B cell (primary cell): ENCODE measurements at regions not wholly inside any gene's neighbourhood (a gene's known extent, or its start where the extent isn't known, plus 50 kb on each side); places are given as distances from the start of the nearest gene placed in this dataset.

Source experiments
- CTCF ChIP-seq: fragments of 200-600 bp; IDR thresholded peaks from one replicate; pipeline ENCODE4 v1.8.0; 2022; ENCODE audit warnings: antibody characterized with exemption, mild to moderate bottlenecking
- EZH2 ChIP-seq: IDR thresholded peaks from 2 replicates; pipeline ENCODE4 v1.6.1; 2012; ENCODE audit warnings: borderline replicate concordance, low read depth, mild to moderate bottlenecking, moderate library complexity, low read length; ENCODE audit not compliant: insufficient read depth, poor library complexity, severe bottlenecking

DNA sequence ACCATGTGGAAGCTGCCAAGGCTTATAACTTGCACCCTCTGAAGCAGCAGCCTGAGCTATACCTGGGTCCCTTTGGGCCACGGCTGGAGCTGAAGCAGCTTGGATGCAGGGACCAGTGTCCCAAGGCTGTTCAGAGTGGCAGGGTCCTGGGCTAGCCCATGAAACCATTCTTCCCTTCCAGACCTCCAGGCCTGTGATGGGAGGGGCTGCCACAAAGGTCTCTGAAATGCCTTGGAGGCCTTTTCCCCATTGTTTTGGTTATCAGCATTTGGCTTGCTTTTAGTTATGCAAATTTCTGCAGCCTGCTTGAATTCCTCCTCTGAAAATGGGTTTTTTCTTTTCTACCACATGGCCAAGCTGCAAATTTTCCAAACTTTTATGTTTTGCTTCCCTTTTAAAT is 433.7 kb upstream of the ACO1 start:
- TF ChIP-seq CTCF (no peak), EZH2 (no peak)
